SHP77 treated with DMSO at 0.1 percent for 48 hours (cell line): ENCODE measurements at regions not wholly inside any gene's neighbourhood (a gene's known extent, or its start where the extent isn't known, plus 50 kb on each side); places are given as distances from the start of the nearest gene placed in this dataset.

Source experiments
- DNase-seq: peaks from one replicate; lab custom pipeline; 2025; lab: John Stamatoyannopoulos, UW

DNA sequence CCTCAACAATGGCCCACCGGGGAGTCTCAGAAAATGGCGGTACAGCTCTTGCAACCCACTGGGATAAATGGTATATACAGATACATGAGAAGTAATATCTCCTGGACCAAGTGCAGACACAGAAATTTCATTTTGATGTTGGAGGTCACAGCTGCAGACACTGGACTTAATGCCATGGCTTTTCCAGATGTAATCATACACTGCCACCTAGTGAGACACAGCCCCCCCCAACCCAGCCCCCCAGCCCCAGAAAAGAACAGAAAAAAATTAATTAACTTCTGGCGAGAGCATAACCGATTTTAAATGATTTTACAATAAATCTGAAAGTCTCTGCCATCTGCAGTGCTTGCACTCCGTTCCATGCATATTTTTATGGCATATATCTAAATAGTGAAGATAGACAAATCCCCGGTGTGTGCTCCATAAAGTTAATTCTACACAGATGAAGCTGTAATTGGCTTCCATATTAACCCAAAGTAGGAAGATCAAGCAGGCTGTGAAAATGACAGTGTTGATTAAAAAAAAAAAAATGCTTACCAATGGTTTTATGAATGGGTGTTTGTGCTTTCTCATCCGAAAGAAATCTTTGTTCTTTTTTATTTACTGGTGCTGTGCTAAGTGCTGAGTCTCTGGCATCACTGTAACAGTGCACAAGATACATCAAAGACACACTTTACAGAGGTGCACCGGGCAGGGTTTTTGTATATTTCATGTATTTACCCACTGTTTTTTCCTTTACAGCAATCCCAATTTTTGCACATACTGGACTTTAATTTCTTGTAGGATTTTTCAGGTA, 804.1 kb downstream of the TFAP2A start:
- DNase-seq: no peak

DNA sequence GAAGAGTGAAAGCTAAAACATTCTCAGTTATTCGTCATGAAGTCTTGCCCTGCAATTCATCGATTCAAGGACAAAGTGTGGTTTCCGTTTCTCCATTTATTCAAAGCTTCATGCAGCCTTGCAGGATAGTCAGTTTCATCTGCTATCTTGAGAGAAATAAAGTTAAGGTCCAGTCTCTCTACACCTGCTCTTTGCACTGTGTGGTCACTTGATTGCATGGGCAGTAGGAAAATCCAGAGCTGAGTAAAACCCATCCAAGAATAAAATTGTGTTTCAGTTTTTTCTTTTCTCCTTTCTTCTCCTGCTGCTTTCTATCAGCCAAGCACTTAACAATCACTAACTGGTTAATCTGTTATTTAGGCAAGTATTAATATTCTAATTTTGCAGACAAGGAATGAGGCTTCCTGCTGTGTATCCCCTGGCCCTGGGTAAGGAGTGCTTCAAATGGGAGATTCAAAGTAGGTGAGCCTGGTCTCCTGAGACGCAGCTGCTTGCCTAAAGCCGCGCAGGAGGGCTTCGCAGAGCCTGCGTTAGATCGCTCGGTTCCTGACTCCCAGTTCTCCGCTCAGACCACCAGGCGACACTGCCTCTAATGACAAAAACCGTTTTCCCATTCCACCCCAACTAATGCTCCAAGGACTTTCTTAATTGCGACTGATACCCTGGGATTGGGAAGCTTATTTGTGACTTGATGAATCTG, 808.3 kb downstream of the TFAP2A start:
- DNase-seq: no peak

DNA sequence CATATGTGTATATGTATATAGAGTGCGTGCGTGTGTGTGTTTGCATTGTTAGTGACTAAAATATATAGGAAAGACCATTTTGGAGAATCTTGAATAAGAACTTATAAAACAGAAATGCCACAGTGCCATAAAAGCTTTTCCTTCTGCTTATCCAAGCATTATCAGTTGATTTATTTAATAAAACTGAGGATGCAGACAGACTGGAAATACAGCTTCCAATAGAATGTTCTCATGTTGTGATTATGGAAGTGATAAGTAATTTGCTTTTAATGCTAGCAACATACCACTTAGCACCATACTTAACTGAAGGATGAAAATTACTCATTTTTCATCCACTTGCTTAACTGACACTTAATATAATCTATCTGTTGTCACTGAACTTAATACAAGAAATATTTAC, 820.1 kb downstream of the TFAP2A start:
- DNase-seq: no peak

DNA sequence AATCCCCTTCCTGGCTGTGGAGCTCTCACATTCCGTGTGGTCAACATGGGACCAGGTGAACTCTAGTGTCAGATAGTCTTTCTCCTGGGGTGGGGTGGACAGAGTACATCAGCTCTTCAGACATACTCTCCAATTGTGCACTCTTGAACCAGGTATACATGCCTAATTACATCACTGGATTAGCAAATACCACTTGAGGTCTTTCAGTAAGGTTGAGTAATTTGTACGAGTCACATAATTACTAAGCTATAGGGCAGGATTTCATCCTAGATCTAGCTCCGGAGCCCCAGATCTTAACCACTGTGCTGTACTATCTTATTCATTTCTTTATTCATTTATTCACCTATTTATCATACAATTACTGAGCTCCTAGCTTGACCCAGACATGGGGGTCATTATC, 821.3 kb downstream of the TFAP2A start:
- no peak for DNase-seq

DNA sequence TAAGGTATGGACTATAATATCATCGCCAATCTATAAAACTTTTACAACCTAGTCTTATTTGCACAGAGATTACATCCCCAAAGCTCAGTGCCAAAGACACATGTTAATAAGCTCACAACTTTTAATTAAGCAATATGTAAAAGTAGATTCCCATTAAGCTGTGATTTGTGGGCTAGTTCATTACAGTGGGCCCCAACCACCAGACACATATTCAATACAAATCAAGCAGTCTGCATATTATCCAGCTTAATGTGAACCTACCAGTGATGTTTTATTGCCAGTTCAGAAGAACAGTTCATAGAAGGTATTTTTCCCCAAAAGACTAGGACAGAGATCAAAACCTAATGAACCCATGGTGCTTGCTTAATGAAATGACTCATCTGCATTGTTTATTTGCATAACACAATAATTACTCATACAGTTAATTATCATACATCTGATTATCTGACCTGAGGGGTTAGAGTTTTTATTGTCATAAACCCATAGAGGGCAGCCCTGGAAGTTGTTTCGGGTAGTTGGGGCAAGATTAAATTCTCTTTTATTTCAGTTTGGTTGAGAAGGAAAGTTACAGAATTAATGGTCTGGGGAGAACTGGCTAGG, 831.0 kb downstream of the TFAP2A start:
- DNase-seq: no peak

DNA sequence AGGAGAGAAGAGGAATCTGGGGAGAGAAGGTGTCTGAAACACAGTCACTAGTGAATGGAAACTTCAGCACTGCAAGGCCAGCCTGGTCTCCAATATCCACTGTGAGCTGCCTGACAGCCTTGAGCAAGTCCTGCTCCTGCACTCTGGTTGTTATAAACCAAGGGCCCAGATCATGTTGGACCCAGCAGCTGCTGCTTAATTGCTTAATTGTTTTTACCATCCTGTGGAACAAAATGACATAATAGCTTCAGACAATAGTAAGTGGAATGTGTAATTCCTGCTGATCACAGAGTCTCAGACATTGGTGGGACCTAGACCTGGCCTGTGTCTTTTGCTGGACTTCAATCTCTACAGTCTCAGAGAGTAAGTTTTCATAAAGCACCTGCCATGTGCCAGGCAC, 833.7 kb downstream of the TFAP2A start:
- no peak for DNase-seq

DNA sequence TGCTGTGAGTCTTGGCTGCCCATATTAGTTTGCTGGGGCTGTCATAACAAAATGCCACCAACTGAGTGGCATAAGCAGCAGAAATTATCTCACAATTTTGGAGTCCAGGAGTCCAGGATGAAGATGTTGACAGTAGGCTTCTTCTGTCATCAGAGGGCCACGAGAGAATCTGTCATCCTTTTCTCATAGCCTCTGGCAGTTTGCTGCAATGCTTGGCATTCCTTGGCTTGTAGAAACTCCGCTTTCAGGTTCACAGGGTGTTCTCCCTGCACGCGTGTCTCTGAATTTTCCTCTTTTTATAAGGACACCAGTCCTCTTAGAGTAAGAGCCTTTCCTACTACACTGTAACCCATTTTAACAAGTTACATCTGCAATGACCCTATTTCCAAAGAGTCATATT, 838.4 kb downstream of the TFAP2A start:
- no peak for DNase-seq

DNA sequence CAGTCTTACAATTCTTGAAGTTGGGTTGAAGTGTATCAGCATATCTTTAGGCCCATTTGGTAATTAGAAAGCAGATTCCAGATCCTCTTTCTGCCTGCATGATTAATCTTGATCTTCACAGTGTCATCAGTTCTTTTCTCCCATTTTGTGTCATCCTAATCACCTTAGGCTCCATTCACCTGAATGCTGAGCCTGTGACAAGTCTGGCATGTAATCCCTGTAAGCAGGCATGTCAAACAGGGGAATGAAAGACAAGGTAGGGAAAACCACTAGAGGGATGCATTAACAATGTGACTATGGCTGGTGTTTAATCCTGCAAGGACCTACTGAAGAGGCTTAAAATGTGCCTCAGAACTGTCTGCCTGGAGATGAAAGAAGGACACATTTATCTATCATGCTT, 848.8 kb downstream of the TFAP2A start:
- no peak for DNase-seq

DNA sequence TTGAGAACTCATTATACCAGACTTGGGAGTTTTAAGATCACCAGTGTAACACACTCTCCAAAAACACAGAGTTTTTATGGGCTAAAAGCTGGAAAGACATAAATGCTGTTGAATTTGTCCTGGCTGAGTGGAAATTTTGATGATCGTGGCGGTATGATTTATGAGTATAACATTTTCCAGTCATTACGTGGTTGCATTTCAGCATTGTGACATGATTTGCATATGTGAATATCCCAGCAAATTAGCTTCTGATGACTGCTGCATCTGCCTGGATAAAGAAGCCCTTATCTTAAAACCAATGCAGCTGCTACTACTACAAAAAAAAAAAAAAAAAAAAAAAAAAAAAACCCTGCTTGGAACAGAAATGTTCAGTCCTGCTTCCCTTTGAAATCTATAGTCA, 850.9 kb downstream of the TFAP2A start:
- no peak for DNase-seq

DNA sequence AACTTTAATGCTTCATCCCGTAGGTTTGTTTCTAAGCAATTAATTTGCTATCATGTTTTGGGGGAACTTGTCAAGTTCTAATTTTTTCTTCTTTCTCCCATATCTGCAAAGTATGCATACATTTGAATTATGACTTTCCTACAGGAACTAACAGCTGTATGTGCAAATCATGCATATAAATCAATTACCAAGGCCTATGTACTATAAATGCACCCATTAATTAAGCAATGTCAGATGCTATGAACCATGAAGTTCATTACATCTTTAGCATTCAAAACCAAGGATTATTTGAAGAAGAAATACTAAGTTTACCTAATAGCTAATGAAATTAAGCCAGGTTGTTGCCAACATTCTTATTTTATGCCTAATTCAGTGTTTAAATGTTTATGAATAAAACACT, 851.3 kb downstream of the TFAP2A start:
- no peak for DNase-seq

DNA sequence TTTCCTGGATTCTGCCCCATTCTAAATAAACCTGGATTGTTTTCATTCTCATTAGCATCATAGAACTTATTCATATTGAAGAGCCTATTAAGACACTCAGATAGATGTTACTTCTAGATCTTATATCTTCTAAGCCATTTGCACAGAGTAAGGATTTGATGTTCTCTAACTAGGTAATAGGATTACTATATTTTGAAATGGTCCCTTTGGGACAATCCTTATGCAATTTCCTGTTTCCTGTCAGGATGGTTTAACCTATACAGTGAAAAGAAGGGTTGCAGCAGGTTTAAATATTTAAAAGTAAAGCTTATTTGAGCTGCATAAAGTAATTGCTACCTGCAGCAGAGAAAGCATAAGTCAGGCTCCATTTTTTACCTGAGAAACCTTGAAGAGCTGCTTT, 860.1 kb downstream of the TFAP2A start:
- DNase-seq: no peak

DNA sequence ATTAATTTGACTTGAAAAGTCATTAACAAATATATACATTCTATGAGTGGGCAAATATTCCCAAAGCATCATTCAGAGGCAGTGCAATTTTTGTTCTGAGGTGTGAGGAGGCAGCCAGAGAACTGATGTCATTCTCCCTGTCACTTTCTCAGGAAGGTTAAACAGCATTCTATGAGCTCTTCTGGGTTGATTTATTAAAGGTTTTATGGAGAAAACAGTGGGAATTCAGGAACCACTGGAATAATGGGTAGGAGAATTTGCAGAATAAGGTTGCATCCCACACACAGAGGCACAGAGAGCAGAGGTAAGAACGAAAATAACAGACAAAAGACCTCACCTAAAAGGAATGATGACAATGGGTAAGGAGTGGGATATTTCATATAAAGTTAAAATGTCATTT, 860.6 kb downstream of the TFAP2A start:
- DNase-seq: no peak

DNA sequence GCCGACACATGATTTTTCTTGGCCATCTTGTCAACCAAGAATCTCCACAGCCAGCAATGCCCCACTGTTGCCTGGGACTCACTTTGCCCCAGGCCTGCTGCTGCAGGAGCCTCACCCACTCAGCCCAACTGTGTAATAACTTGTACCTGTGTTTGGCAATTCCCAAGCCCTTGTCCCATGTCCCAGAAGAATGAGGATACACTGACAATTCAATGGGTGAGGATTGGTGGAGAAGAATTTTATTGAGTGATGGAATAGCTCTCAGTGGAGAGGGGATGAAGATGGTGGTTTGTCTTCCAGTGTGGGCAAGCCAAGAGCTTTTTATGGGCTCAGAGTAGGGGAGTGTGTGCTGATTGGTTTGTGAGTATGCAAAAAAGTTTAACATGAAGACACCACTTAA, 861.9 kb downstream of the TFAP2A start:
- DNase-seq: no peak

DNA sequence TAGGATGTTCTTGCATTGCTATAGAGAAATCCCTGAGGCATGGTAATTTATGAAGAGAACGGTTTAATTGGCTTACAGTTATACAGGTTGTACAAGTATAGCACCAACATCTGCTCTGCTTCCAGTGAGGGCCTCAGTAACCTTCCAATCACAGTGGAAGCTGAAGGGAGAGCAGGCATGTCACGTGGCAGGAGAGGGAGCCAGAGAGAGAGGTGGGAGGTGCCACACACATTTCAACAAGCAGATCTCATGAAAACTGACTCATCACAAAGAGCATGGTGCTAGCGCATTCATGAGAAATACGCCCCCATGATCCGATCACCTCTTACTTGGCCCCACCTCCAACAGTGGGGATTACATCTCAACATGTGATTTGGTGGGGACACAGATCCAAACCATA, 871.2 kb downstream of the TFAP2A start:
- no peak for DNase-seq

DNA sequence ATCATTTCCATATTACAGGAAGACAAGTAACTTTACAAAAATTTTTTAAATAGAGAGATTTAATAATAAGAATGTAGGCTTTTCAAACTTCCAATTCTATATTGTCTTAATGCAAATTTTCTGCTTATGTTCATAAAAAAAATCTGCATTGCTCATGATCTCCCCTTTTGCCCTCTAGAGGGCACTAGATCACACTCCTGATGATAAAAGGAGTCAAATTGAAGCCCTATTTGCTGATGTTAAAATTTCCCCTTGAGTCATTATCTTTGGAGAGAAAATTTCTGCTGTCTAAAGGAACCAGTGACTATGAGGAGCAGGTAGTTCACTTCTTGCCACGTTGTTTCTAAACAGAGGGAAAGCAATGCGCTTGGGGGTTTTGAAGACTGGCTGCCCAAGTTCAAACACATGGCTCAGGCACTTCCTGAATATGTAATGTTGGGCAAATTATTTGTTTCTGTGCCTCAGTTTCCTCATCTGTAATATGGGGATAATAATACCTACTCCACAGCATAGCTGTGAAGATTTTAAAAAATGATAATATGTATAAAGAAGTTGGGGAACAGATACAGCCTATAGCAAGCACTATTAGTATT, 874.2 kb downstream of the TFAP2A start:
- DNase-seq: no peak

DNA sequence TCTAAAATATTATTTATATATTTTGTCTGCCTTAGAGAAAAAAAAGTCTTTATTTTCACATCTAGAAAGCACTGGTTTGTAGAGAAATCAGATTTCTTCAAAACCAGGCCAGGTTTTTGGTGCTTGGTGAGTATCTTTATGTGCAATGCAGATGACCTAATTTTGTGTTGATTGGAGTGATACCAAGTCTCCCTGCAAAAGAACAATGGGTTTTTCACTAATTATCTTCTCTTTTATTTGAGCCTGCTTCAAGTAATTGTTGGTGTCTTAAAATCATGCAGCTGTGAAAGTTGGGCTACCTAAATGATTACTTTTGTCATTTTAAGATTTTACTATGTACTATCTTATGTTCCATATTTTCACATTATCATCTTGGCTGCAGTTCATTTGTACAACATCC, 874.7 kb downstream of the TFAP2A start:
- DNase-seq: no peak

DNA sequence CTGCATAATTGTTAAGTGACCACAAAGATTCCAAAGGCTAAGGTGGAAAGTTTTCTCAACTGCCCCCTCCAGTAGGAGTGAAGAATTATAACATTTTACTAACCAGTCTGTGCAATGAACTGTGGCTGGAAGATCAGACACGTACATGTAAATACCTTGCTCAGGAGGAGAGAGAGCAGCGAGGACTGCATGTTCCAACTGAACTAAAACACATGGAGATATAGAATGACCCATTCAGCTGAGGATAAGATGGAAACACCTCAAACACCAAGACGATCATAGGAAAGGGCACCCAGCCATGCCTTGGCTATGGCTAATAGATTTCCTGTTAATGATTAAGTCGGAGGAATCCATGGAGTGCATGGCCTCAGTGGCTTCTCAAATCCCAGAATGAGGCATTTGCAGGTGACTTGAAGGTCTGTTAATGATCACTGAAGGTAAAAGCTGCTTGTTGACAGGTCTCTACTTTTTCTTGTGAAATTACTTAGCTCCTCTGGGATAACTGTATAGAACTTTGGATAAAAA, 875.6 kb downstream of the TFAP2A start:
- DNase-seq: no peak

DNA sequence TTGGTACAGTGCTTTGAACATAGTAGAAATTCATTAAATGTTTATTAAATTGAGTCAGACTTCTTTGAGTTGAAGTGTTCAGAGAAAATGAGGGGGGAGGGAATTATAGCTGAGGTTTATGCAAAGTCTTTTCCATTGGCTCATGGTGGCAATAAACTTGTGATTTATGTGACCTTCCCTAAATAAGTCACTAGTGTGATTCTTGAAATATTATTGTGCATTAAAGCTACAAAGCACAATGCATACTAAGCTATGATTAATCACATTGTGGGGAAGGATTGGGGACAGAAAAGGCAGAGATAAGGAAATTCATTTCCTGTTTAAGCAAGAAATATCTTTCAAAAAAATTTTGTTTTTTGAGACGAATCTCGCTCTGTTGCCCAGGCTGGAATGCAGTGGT, 877.5 kb downstream of the TFAP2A start:
- no peak for DNase-seq

DNA sequence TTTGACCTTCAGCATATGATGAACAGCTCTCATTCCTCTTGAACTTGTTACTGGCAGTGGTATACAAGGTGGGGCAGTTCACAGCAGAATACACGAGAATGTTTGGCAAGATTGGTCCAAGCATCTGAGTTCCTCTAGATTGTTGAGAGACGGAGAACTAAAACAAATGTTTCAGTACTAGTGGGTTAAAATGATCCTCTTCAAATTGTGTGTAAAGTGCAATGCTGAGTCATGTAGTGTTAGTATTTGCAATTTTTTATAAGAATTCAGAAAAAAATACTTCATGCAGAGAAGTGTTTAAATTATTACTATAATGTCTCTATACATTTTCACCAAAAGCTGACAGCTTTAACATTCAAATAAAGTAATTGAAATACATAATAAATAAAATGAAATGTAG, 879.8 kb downstream of the TFAP2A start:
- DNase-seq: no peak

DNA sequence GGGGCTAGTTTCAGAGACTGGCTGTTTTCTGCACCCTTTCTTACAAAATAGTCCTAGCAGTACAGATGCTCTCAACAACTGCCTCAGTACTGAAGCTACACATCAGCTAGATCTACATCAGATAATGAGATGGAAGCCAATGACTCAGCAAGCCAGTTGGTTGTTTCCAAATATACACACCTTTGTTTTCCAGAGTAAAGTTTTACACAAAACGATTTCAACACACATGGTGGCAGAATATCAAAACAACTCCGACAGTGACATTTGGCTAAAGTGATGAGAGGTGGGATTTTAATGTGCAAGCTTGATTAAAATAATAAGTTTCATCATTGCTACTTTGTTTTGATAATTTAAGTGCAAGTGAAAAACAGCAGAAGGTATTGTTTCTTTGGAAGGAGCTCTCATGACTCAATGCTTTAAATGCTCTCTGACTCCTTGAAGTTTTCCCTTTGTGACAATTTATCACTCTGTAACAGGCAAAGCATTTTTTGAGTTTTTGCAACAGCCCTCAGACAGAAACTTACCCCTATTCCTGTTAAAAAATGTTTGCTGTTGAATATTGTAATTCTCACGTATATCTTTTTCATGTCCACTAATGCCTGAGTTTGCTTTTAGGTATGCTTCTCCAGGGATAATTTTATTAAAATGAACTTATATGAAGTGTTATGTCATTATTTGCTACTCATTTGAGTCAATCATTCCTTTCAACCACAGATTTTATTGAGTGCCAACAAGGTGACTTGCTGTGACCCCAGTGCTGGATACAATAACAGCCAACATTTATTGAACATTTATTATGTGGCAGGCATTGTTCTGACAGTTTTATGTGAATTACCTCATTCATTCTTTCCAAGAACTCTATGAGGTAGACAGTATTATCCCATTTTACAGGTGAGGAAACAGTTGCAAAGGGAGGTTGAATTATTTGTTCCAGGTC, 882.0 kb downstream of the TFAP2A start:
- no peak for DNase-seq

DNA sequence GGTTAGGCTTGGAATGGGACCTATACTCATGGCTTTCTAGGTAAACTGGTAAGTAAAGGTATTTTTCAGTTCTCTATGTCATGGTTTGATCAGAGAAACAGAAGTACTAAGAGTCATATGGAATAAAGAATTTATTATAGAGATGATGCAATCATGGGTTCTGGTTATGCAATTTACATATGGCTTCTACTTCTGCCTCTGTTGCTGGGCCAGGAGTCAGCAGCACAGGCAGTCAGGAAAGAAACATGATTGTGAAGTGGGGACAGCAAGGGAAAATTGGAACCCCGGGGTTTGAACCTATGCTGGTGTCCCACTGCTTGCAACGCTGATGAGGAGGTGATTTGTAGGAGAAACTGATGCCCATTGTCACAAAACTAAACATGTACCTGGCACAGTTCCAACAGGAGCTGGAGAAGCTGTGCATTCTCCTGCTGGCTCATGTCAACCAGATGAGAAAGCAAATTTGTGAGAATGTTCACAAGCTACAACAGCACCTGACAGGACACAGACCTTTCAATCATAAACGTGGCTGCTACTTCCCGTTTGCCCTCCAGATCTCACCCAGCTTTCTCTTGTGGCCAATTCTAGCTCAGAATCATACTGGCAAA, 887.1 kb downstream of the TFAP2A start:
- no peak for DNase-seq
